ENCODE measurements at regions not wholly inside any gene's neighbourhood (a gene's known extent, or its start where the extent isn't known, plus 50 kb on each side); places are given as distances from the start of the nearest gene placed in this dataset.

DNA sequence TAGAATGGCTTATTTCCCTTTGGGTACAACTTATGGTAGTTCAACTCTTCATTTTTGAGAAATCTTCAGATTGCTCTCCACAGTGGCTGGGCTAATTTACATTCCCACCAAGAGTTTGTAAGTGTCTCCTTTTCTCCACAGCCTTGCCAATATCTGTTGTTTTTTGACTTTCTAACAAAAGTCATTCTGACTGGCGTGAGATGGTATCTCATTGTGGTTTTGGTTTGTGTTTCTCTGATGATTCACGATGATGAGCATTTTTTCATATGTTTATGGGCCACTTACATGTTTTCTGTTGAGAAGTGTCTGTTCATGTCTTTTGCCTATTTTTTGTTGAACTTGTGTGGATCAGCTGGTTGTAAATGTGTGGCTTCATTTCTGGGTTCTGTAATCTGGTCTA, 871.0 kb downstream of the EPHA4 start:
- no peak overlapping the region for H3K4me3 ChIP-seq (ENCODE audit: low read length)
- no peak for DNase-seq (ENCODE audit: low read depth)
- TF ChIP-seq, protein P1, sequence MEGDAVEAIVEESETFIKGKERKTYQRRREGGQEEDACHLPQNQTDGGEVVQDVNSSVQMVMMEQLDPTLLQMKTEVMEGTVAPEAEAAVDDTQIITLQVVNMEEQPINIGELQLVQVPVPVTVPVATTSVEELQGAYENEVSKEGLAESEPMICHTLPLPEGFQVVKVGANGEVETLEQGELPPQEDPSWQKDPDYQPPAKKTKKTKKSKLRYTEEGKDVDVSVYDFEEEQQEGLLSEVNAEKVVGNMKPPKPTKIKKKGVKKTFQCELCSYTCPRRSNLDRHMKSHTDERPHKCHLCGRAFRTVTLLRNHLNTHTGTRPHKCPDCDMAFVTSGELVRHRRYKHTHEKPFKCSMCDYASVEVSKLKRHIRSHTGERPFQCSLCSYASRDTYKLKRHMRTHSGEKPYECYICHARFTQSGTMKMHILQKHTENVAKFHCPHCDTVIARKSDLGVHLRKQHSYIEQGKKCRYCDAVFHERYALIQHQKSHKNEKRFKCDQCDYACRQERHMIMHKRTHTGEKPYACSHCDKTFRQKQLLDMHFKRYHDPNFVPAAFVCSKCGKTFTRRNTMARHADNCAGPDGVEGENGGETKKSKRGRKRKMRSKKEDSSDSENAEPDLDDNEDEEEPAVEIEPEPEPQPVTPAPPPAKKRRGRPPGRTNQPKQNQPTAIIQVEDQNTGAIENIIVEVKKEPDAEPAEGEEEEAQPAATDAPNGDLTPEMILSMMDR (conservative IDR thresholded peaks at IDR 0.05; ENCODE audit: low read length), result no peak

DNA sequence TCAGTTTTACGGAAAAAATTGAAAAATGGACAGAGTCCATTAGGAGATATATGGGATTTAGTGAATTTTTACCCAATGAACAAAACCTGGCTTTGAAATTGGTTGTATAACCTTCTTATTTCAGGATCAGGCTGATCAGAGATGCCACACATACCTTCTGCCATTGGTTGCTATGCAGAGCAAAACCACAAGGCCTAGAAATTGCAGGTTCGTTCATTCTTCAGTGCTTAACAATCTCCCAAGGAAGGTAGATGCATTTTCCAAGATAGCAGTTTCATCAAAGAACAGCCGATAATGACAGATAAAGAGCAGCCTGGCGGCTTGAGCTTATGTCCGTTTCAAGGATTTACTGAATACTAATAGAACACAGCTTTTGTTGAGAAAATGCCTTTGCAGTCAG, 868.8 kb downstream of the EPHA4 start:
- no peak overlapping the region for H3K4me3 ChIP-seq (ENCODE audit: low read length)
- peak; percentile 14 for DNase-seq (ENCODE audit: low read depth)
- TF ChIP-seq, protein P1 (conservative IDR thresholded peaks at IDR 0.05; ENCODE audit: low read length), result no peak

DNA sequence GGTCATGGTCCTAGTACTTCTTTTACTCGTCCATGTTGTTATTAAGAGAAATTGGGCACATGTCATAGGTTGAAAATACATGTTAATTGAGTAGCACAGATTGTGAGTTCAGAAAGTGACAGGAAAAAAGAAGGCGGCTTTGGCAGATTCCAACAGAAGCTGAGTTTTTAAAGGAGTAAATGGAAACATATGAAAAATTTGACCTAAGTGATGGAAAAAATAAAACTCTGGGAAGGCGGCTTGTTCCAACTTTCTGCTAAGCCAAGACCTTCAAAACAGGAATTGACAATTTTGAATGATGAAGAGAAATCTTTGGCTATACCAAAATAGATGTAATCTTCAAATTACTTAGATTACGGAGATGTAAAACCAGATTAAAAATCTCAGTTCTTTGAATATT, 868.0 kb downstream of the EPHA4 start:
- no peak overlapping the region for H3K4me3 ChIP-seq (ENCODE audit: low read length)
- no peak for DNase-seq (ENCODE audit: low read depth)
- TF ChIP-seq, protein P1 (conservative IDR thresholded peaks at IDR 0.05; ENCODE audit: low read length), result no peak

DNA sequence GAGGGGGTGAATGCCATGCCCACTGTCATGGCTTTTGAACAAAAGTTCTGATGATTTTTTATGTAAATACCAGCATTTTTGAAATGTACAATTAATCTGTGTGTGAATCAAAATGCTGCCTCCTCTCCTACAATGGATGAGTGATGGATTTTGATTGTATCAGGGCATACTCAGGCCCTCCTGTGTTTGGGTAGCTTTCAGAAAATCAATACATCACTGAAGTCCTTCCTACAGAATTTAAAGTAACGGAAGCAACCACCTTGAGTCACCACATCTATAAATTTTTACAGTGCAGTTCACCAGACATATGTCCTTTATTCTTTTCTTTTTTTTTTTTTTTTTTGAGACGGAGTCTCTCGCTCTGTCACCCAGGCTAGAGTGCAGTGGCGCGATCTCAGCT, 867.3 kb downstream of the EPHA4 start:
- H3K4me3 ChIP-seq (ENCODE audit: low read length), result no peak overlapping the region
- DNase-seq (ENCODE audit: low read depth), result no peak
- TF ChIP-seq, protein P1 (conservative IDR thresholded peaks at IDR 0.05; ENCODE audit: low read length), result no peak

DNA sequence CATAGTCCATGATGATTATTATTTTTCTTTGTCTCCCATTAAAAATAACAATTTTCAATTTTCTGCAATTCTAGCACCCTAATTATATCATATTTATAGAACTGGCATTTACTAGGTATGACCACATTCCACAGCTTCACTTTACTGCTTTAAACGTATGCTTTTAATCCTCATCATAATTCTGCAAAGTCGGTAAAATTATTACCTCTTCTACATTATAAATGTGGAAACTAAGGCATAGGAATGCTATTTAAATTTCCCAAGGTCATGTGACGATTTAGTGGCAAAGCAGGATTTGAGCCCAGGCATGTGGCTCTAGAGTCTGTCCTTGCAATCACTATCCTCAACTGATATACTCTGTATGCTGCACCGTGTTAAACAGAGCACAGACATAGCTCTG, 866.4 kb downstream of the EPHA4 start:
- TF ChIP-seq, protein P1 (conservative IDR thresholded peaks at IDR 0.05; ENCODE audit: low read length), result no peak
- no peak overlapping the region for H3K4me3 ChIP-seq (ENCODE audit: low read length)
- DNase-seq (ENCODE audit: low read depth), result no peak

DNA sequence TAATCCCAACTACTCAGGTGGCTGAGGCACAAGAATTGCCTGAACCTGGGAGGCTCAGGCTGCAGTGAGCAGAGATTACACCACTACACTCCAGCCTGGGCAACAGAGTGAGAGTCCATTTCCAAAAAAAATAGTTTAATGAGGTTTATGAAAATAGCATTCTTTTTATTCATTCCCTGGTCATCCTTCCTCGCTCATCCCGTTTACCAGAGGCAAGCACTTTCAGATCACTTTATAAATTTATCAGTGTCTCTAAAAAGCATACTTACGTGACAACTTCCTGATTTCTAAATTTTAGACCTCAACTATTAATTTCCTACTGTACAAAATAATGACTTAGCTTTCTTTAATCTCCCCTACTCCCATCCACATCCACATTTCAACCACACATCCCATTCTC, 864.8 kb downstream of the EPHA4 start:
- DNase-seq (ENCODE audit: low read depth), result no peak
- H3K4me3 ChIP-seq (ENCODE audit: low read length), result no peak overlapping the region
- TF ChIP-seq, protein P1 (conservative IDR thresholded peaks at IDR 0.05; ENCODE audit: low read length), result no peak

DNA sequence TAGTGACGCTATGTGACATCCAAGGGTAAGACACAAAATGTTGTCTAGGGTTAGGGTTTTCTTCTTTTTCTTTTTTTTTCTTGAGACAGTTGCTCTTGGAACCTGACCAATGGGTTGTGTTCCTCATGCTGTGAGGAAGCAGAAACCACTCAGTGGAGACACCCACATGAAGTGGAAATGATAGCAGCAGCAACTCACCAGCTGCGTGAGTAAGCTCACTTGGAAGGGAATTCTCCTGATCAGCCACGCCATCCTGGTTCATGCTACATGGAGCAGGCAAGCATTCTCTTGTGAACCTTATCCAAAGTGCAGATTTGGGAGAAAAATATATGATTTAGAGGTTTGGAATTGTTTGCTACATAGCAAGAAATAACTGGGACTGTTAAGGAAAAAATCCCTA, 863.7 kb downstream of the EPHA4 start:
- TF ChIP-seq, protein P1 (conservative IDR thresholded peaks at IDR 0.05; ENCODE audit: low read length), result no peak
- H3K4me3 ChIP-seq (ENCODE audit: low read length), result no peak overlapping the region
- peak; percentile 32 for DNase-seq (ENCODE audit: low read depth)

All from AG10803 (cell line).